ENCODE measurements at regions not wholly inside any gene's neighbourhood (a gene's known extent, or its start where the extent isn't known, plus 50 kb on each side); places are given as distances from the start of the nearest gene placed in this dataset.

DNA sequence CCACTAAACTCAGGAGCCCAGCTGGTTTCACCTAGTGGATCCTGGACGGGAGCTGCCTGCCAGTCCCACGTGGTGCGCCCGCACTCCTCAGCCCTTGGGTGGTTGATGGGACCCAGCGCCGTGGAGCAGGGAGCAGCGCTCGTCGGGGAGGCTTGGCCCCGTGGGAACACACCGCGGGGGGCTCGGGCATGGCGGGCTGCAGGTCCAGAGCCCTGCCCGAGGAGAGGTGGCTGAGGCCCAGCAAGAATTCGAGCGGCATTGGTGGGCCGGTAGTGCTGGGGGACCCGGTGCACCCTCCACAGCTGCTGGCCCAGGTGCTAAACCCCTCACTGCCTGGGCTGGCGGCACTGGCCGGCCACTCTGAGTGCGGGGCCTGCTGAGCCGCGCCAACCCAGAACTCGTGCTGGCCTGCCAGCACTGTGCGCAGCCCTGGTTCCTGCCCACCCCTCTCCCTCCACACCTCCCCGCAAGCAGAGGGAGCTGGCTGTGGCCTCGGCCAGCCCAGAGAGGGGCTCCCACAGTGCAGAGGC is 137.3 kb downstream of the TRIB2 start (continued):
- TF ChIP-seq TEAD1 (CRISPR knock-in tag; IDR thresholded peaks at IDR 0.05), result no peak
- TF ChIP-seq SOX15 (CRISPR knock-in tag; IDR thresholded peaks at IDR 0.05), result no peak
- TF ChIP-seq, protein P1, sequence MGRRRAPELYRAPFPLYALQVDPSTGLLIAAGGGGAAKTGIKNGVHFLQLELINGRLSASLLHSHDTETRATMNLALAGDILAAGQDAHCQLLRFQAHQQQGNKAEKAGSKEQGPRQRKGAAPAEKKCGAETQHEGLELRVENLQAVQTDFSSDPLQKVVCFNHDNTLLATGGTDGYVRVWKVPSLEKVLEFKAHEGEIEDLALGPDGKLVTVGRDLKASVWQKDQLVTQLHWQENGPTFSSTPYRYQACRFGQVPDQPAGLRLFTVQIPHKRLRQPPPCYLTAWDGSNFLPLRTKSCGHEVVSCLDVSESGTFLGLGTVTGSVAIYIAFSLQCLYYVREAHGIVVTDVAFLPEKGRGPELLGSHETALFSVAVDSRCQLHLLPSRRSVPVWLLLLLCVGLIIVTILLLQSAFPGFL (CRISPR knock-in tag; IDR thresholded peaks at IDR 0.05; ENCODE audit: borderline replicate concordance), result no peak
- TF ChIP-seq, protein P2, sequence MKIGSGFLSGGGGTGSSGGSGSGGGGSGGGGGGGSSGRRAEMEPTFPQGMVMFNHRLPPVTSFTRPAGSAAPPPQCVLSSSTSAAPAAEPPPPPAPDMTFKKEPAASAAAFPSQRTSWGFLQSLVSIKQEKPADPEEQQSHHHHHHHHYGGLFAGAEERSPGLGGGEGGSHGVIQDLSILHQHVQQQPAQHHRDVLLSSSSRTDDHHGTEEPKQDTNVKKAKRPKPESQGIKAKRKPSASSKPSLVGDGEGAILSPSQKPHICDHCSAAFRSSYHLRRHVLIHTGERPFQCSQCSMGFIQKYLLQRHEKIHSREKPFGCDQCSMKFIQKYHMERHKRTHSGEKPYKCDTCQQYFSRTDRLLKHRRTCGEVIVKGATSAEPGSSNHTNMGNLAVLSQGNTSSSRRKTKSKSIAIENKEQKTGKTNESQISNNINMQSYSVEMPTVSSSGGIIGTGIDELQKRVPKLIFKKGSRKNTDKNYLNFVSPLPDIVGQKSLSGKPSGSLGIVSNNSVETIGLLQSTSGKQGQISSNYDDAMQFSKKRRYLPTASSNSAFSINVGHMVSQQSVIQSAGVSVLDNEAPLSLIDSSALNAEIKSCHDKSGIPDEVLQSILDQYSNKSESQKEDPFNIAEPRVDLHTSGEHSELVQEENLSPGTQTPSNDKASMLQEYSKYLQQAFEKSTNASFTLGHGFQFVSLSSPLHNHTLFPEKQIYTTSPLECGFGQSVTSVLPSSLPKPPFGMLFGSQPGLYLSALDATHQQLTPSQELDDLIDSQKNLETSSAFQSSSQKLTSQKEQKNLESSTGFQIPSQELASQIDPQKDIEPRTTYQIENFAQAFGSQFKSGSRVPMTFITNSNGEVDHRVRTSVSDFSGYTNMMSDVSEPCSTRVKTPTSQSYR (CRISPR knock-in tag; IDR thresholded peaks at IDR 0.05), result no peak

GRCh38 chr2:12855508-12855907 is 138.8 kb downstream of the TRIB2 start:
- H3K4me3 Mint-ChIP-seq, result no peak overlapping the region
- POLR2A ChIA-PET, result interaction anchor here (0.6 kb wide), 1 partner anchor 12 kb away, joined by 3 read pairs; no protein-coding TSS in a partner anchor
- peaks cover 20% of the 10 kb centered on the region for H3K36me3 Mint-ChIP-seq
- peaks cover 31% of the 10 kb centered on the region for H3K9me3 Mint-ChIP-seq
- no peaks in the 10 kb centered on the region for H3K27me3 Mint-ChIP-seq (ENCODE audit: low read depth)
- no peak for TF ChIP-seq NR1H2 (CRISPR knock-in tag; IDR thresholded peaks at IDR 0.05)
- no peak for TF ChIP-seq AR (CRISPR knock-in tag; IDR thresholded peaks at IDR 0.05)
- TF ChIP-seq, protein P1 (CRISPR knock-in tag; IDR thresholded peaks at IDR 0.05; ENCODE audit: borderline replicate concordance), result no peak
- no peak for TF ChIP-seq MLX (CRISPR knock-in tag; IDR thresholded peaks at IDR 0.05)
- no peak for TF ChIP-seq TCF7 (CRISPR knock-in tag; IDR thresholded peaks at IDR 0.05; ENCODE audit: low read depth)
- TF ChIP-seq, protein P3, sequence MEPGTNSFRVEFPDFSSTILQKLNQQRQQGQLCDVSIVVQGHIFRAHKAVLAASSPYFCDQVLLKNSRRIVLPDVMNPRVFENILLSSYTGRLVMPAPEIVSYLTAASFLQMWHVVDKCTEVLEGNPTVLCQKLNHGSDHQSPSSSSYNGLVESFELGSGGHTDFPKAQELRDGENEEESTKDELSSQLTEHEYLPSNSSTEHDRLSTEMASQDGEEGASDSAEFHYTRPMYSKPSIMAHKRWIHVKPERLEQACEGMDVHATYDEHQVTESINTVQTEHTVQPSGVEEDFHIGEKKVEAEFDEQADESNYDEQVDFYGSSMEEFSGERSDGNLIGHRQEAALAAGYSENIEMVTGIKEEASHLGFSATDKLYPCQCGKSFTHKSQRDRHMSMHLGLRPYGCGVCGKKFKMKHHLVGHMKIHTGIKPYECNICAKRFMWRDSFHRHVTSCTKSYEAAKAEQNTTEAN (CRISPR knock-in tag; IDR thresholded peaks at IDR 0.05), result no peak
- no peak for TF ChIP-seq ZNF121 (CRISPR knock-in tag; IDR thresholded peaks at IDR 0.05)
- TF ChIP-seq GRHL2 (CRISPR knock-in tag; IDR thresholded peaks at IDR 0.05; ENCODE audit: insufficient replicate concordance, severe bottlenecking), result no peak
- ATAC-seq, result no peak
- CTCF ChIA-PET, result no interaction called here
- no peak overlapping the region for H3K27ac Mint-ChIP-seq
- H3K4me1 Mint-ChIP-seq, result no peaks in the 10 kb centered on the region
- DNase-seq (ENCODE audit: low spot score), result no peak

DNA sequence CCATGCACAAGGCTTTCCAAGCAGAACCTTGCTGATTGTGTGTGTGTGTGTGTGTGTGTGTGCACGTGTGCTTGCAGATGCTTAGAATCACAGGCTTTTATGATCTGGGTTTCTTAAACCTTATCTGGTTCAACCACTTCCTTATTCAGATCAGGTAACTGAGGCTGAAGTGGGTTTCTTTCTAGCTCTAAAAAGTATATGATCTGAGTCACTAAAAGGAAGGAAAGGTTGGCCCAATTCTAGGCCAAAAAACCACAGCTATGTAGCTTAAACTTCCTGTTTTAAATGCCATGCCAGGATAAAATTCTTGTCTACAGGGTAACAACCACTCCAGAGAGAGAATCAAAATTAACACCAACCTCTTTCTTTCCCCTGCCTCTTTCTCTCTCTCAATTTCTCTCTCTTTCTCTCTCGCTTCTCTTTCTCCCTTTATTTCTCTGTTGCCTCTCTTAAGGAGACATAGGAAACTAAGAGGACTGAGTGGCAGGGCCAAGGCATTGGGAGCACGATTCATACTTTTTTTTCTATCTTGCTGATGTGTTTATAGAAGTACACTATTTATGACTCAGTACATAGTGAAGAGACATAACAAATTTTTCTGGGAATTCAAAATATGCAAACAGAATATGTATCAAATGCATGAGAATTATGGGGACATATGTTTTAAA is 140.3 kb downstream of the TRIB2 start:
- no peak for ATAC-seq
- CTCF ChIA-PET, result interaction anchor here (1.0 kb wide), 1 partner anchor 142 kb away, joined by 3 read pairs; no protein-coding TSS in a partner anchor
- TF ChIP-seq NFYB (CRISPR knock-in tag; conservative IDR thresholded peaks at IDR 0.05; ENCODE audit: low read depth), result no peak
- TF ChIP-seq, protein P4, sequence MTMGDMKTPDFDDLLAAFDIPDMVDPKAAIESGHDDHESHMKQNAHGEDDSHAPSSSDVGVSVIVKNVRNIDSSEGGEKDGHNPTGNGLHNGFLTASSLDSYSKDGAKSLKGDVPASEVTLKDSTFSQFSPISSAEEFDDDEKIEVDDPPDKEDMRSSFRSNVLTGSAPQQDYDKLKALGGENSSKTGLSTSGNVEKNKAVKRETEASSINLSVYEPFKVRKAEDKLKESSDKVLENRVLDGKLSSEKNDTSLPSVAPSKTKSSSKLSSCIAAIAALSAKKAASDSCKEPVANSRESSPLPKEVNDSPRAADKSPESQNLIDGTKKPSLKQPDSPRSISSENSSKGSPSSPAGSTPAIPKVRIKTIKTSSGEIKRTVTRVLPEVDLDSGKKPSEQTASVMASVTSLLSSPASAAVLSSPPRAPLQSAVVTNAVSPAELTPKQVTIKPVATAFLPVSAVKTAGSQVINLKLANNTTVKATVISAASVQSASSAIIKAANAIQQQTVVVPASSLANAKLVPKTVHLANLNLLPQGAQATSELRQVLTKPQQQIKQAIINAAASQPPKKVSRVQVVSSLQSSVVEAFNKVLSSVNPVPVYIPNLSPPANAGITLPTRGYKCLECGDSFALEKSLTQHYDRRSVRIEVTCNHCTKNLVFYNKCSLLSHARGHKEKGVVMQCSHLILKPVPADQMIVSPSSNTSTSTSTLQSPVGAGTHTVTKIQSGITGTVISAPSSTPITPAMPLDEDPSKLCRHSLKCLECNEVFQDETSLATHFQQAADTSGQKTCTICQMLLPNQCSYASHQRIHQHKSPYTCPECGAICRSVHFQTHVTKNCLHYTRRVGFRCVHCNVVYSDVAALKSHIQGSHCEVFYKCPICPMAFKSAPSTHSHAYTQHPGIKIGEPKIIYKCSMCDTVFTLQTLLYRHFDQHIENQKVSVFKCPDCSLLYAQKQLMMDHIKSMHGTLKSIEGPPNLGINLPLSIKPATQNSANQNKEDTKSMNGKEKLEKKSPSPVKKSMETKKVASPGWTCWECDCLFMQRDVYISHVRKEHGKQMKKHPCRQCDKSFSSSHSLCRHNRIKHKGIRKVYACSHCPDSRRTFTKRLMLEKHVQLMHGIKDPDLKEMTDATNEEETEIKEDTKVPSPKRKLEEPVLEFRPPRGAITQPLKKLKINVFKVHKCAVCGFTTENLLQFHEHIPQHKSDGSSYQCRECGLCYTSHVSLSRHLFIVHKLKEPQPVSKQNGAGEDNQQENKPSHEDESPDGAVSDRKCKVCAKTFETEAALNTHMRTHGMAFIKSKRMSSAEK (CRISPR knock-in tag; IDR thresholded peaks at IDR 0.05; ENCODE audit: borderline replicate concordance), result no peak
- TF ChIP-seq ZNF671 (CRISPR knock-in tag; IDR thresholded peaks at IDR 0.05), result no peak
- TF ChIP-seq ATF3 (CRISPR knock-in tag; conservative IDR thresholded peaks at IDR 0.05), result no peak
- no peak for TF ChIP-seq ZNF232 (CRISPR knock-in tag; IDR thresholded peaks at IDR 0.05)
- TF ChIP-seq CREM (CRISPR knock-in tag; IDR thresholded peaks at IDR 0.05), result no peak

More for the DNA sequence above, 140.3 kb downstream of the TRIB2 start:
- peaks cover 26% of the 10 kb centered on the region for H3K9me3 Mint-ChIP-seq
- POLR2A ChIA-PET, result no interaction called here
- no peak for DNase-seq (ENCODE audit: low spot score)
- peaks cover 20% of the 10 kb centered on the region for H3K36me3 Mint-ChIP-seq
- H3K27me3 Mint-ChIP-seq (ENCODE audit: low read depth), result no peaks in the 10 kb centered on the region
- no peak overlapping the region for H3K4me3 Mint-ChIP-seq
- no peak overlapping the region for H3K27ac Mint-ChIP-seq
- no peaks in the 10 kb centered on the region for H3K4me1 Mint-ChIP-seq

Measured in WTC11 (cell line).